Fibroblast of skin of back (primary cell): ENCODE measurements at regions not wholly inside any gene's neighbourhood (a gene's known extent, or its start where the extent isn't known, plus 50 kb on each side); places are given as distances from the start of the nearest gene placed in this dataset.
"Not testable (repeated sequence)": the region's sequence is repeated elsewhere in the genome, so short reads cannot be mapped to it uniquely, and the experiment has no call there.

ENCODE experiments used
- DNase-seq: peaks from one replicate; pipeline ENCODE4 v3.0.0-alpha.2; 2013

DNA sequence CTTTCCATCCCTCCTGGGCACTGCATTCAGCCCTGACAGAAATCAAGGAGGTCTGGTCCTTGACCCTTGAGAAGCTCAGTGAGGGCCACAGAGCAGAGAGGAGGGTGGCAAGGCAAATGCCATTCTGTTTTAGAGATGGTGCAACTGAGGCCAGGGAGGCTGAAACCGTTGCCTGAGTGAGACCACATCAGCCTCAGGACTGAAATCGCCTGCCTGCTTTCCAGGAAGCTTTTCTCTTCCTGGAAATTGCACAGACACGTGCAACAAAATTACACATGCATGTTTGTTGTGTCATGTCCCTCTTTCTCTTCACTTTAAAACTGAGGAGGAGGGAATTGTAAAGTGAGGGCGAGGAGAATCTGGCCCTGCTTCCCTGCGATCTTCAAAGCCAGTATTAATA is 113.7 kb upstream of the PDE10A start:
- no peak for DNase-seq

DNA sequence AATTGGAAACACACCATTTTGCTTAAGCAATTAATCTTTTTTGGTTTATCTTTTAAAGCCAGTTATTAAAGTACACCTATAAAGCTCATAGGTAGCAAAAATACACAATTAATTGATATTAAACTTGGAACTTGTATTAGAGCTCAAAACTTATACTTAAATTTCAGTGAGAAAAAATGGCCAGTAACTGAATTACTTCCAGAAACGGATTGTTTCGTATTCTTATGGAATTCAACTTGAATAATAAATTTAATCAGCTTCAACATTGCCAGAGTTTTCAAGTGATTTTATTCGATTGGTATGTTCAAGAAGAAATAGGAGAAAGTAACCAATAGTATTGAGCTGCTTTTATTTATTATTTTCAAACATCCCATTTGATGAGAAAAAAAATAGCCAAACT is 112.7 kb upstream of the PDE10A start:
- no peak for DNase-seq

DNA sequence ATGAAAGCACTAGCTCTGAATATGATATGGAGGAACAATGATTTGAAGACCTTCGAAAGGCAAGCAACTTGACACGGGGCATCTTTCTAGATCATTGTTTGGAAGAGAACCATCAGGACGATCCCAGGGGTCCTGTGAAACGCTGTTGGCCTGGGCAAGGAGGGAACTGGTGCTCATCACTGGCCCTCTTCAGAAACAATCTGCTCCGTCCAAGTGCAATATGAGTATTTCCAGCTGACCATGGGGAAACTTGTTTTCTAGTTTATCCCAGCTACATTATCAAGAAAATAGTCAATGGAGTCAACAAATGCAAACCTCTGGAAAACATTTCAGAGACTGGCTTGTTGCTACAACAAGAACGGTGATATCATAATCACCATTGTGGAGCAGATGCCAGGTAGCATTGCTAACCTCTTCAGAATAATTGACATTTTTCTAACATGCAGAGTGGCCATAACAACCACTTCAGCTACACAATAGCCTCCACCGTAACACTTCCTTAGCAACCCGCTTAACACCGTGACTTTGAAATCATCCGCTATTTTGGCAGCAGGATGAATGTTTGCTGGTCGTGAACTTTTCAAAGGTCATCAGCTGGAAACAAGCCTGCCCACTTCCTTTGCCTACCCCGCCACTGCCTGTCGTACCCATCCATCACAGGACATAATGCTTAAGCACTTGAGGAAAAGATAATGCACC is 112.0 kb upstream of the PDE10A start:
- no peak for DNase-seq

DNA sequence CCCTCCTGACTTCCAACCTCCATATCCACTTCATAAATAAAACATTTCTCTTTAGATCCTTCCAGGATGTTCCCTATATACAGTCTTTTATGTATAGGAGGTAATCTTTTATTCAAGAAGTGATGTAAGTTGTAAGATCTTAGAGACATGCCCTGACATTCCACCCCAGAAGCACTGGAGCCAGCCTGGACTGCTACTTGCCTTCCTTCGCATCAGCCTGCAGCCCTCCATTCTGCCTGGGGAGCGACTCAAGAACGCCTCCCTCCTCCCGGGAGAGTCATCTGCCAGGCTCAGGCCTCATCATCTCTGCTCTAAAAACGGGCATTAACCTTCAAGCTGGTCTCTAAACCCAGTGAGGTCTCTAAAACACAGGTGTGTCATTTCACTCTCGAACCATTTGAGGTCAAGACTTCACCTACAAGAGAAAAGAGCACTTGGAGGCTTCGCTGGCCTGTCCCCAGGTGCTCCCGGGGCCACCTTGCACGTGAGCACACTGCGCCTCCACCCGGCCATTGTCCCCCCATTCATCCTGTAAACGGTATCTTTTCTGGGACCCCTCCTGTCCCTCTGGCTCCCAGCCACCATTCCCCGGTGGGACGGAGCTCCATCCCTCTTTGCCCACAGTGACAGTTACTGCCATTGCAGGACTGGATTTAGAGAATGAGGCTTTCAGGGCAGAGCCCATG is 107.5 kb upstream of the PDE10A start:
- DNase-seq, result no peak

DNA sequence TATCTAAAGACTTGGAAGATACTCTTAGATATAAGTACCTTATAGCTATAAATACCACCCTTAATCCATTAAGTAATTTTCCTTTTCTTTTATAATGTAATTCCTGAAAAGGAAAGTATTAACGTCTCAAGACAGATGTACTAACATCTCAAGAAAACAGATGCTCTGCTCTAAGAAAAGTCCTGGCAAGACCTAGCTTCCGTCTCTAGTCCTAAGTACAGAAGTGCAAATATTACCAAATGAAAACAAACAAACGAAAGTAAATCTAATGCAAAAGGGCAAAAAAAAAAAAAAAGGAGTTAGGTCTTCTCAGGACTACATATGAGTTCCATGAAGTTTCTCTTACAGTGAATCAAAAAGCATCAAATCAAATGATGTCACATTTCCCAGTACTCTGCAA is 106.8 kb upstream of the PDE10A start:
- no peak for DNase-seq

DNA sequence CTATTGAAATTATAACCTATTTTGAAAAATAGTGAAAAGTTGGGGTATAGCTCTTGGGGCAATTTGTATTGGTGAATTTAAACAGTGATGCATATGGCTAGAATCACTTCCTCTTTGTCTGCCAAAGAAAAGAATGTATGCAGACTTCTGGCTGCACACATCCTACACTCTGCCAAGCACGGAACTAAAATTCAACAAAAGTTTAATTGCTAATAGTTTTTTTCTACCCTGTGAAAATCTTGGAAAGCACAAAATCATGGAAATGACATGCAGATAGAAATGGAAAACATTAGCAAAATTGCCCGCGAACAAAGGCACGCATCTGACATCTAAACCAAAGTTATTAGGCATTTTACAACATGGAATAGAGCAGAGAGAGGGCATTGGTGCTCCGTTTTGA is 106.4 kb upstream of the PDE10A start:
- DNase-seq, result no peak

DNA sequence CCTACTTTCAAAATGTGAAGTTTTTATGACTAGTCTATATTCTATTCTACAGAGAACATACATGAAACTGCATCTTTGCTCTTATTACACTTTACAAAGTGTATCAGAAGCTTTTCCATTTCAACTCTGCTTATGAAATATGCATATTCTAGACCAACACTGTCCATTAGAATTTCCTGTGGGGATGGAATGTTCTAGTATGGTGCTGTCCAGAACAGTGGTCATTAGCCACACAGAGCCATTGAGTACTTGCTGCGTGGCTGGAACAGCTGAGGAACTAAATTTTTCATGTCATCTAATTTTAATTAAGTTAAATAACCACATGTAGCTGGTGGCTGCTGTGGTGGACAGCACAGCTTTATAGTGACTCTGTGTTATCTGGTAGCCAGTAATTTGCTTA is 105.9 kb upstream of the PDE10A start:
- no peak for DNase-seq

DNA sequence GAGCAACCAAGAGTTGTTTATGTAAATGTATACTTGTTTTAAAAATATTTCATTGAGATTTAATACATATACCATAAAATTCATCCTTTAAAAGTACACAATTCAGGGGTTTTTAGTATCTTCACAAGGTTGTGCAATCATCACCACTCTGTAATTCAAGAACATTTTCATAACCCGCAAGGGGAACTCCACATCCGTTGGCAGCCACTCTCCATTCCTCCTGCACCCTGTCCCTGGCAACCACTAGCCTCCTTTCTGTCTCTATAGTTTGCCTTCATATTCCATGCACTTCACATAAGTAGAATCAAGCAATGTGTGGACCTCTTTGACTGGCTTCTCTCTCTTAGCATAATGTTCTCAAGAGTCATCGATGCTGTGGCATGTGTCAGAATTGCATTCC is 104.2 kb upstream of the PDE10A start:
- no peak for DNase-seq

DNA sequence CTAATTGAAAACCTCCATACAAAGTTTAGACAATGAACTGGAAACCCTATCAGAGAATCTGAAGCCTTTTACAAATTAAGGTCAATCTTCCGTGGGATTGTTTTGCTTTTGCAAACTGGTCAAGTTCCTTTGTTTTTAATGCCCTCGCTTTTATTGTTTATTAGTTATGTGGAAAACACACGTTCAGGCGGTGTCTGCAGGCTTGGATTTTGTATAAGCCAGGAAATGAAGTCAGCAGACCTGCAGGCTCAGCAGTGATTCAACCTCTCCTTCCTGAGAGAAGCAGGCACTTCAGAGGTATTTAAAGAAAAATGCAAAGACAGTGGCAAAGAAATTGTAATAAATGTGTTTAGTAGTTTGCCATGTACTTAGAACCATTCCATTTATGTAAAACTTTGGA is 103.4 kb upstream of the PDE10A start:
- no peak for DNase-seq

DNA sequence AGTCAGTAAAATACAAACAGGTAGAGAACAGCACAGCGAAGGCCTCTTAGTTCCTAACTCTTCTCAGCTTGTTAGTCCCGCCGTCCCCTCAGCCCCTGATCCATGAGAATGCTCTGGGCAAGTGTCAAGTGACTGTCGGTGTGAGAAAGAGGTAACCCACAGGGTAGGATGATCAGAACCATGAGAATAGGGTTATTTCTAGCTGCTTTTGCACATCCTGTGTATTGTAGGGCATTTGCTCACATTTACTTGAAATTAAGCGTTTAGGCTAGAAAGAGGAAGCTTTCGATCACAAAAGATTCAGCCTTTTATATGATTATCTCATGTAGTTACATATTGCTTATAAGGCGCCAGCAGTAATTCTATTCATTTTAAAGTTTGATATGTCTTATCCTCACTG is 103.0 kb upstream of the PDE10A start:
- no peak for DNase-seq

DNA sequence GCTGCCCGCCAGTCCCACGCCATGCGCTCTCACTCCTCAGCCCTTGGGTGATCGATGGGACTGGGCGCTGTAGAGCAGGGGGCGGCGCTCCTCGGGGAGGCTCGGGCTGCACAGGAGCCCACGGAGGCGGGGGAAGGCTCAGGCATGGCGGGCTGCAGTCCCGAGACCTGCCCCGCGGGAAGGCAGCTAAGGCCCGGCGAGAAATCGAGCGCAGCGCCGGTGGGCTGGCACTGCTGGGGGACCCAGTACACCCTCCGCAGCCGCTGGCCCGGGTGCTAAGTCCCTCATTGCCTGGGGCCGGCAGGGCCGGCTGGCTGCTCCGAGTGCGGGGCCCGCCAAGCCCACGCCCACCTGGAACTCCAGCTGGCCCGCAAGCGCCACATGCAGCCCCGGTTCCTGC is 102.2 kb upstream of the PDE10A start:
- not testable (repeated sequence) for DNase-seq

DNA sequence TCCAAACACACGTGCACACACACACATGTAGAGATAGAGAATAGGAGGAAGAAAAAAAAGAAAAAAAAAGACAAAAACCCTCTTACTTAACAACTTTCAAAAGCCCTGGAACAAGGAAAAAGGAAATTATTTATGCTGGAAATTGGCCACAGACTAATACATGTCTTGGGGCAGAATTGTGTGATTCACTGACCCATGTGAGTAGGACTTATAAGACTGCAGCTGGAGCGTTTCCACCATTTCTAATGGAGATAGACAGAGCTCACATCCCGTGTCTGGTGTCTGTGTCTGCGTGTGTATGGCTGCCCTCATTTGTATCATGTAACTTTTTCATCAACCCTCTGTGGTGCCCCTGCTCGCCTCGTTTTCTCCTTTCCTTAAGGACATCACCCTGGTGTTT is 99.8 kb upstream of the PDE10A start:
- no peak for DNase-seq

DNA sequence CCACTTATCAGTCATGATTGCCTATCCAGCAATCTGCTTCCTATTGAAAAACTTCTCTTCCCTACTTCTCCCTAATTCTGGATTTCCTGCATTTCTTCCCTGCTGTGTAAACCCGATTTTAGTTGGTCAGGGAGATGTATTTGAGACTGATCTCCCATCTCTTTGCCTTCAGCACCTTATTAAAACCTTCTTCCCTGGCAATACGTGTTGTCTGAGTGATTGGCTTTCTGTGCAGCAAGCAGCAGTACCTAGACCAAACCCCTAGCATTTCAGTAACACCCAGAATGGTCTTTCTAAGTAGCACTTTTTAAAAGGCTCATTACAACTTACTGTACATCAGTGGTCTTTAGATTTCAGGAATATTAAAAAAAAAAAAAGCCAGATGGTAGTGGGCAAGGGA is 99.1 kb upstream of the PDE10A start:
- DNase-seq, result no peak

DNA sequence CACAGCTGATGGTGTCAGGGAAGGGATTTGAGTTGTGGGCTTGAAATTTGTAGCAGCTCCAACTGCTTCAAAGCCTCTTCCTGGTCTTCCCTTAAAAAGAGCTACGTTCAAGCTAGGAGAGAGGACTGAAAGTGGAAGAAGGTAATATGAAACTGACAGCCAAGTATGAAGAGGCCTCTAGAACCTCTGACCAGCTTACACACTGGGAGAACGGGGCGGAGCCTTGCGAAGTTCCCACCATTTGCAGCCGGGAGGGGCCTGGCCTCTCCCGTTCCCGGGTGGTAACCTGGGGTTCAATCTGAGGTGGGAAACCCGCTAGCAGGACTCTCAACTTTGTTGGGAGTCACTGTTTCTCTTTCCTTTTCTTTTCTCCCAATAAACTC is 97.8 kb upstream of the PDE10A start:
- DNase-seq, result no peak

DNA sequence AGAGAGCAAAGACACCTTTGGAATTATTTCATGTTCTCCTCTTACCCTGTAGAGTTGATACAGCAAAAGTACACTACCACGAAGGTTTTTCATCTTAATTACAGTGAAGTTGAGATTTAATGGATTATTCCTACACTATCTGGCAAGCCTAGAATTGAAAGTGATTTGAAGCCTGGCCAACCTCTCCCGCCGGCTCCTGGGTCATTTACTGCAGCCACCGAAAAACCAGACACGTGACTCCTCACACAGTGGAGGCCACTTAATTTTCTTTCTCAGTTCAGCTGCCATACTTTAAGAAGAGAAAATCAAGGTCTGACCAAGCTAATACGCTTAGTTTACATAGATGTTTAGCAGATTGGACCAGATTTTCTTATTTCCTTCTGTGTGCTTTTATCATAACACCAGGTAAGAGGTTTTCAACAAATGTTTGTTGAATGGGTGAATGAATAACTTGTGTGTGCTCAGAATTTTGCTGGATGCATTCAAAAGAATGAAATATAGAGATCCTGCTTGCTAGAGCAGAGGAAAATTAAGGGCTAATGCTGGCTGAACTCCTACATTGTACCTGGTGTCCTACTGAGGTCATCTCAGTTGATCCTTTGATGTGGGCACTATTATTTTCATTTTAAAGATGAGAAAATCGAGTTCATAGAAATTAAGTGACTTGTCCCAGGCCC is 97.2 kb upstream of the PDE10A start:
- DNase-seq, result no peak

DNA sequence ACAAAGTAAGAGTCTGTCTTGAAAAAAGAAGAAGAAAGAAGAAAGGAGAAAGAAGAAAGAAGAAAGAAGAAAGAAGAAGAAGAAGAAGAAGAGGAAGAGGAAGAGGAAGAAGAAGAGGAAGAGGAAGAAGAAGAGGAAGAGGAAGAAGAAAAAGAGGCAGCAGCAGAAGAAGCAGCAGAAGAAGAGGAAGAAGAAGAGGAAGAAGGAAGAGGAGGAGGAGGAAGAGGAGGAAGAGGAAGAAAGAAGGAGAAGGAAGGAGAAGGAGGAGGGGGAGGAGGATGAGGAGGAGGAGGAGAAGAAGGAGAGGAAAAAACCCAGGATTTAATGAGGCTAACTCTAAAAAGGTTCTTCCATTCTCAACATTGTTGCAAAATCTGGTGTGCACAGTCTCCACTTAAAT is 95.4 kb upstream of the PDE10A start:
- no peak for DNase-seq

DNA sequence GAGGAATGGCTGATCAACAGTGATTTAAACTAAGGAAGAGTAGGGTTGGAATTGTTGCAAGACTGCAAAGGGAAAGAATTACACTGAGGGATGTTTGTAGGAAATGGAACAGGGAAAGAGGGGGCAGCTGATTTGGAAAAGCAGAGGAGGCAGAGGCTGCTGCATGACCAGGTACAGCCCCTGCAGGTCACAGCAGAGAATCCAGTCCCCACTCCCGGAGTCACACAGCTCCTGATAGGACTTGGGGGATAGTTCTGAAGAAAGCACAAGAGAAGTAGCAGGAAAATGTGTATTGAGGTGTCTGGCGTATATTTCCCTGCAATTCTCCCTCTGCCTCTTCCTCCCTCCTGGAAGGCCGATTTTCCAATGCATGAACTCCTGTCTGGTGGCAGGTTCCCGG is 92.5 kb upstream of the PDE10A start:
- no peak for DNase-seq

DNA sequence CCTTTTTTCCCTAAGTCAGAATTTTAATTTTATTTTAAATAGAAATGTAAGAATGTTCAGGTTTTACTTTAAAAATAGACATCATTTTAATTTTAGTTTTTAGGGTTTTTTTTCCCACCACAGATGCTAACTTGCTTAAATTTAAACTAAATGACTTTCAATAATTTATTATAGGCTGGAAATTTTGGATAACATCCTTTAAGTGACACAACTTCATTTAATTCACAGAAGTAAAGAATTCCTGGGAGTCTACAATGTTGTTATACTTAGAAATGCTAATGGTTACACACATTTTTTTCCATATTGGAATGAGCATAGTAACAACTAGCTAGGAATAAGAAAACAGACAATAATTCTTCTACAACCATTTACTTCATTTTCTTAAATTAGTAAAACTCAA is 90.5 kb upstream of the PDE10A start:
- no peak for DNase-seq

DNA sequence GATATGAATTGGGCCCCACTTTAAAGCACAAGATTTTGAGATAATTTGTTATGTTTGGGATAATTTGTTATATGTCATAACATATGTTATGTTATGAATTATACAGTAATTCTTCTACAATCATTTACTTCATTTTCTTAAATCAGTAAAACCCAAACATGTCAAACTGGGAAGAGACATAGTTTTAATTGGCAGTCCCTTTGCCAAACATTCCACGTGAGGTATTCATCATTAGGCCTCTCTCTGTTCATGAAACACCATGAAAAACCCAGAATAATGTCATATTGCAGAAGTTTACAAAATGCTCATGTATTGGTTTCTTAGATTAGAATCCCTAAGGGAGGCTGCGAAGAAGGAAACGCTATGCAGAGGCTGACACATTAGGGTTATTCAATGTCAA is 89.4 kb upstream of the PDE10A start:
- no peak for DNase-seq

DNA sequence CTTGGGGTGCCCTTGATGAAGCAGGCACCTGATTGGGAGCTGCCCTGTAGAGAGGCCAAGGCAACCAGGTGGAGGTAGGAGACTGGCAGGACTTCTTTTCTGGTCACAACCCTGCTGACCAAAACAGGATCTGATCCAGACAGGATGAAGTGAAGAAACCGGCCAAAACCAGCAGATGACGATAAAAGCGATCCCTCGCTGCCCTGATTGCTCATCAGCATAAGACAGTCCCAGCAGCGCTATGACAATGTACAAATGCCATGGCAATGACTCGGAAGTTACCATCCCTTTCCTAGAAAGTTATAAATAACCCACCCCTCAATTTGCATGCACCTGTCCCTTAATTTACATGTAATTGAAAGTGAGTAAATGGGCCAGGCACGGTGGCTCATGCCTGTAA is 88.4 kb upstream of the PDE10A start:
- no peak for DNase-seq

DNA sequence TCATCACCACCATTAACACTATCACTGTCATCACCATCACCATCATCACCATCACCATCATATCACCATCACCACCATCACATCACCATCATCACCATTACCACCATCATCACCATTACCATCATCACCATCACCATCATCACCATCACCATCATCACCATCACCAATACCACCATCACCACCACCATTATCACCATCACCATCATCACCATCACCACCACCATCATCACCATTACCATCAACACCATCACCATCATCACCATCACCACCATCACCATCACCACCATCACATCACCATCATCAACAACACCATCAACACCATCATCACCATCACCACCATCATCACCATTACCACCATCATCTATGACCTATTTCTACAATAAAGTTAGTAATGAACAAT is 86.1 kb upstream of the PDE10A start:
- DNase-seq, result no peak

DNA sequence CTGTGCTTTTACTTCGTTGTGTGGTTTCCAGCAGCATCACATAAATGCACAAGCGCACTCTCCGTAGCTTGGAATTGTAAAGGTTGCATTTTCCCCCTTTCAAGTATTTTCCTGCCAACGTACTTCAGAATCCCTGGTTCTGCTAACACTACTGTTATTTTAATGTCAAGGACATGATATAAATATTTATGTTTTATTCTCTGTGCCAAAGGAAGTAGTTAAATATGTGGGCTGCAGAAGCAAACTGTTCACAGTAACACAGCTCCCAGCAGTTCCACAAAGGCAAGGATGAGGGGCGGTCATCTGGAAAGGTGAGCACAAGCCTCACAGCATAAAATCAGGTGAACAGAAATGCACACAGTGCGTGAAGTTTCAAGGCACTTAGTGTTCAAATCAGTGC is 85.3 kb upstream of the PDE10A start:
- no peak for DNase-seq

DNA sequence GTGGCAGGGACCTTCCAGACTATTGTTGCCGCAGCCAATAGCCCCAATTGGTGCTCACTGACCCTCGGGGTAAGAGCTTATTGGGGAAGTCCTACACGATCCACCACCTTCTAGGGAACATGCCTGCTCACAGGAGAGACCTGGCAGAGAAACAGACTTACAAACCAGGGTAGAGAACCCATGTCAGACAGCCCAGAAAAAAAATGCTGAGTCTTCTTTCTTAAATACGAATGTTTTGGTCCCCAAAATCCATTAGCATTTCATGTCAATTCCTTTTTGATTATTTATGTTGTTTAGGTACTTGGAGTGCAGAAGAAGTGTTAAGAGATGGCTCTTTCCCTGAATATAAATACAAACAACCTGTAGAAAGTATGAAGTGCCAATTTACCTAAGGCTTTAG is 84.9 kb upstream of the PDE10A start:
- DNase-seq, result no peak

DNA sequence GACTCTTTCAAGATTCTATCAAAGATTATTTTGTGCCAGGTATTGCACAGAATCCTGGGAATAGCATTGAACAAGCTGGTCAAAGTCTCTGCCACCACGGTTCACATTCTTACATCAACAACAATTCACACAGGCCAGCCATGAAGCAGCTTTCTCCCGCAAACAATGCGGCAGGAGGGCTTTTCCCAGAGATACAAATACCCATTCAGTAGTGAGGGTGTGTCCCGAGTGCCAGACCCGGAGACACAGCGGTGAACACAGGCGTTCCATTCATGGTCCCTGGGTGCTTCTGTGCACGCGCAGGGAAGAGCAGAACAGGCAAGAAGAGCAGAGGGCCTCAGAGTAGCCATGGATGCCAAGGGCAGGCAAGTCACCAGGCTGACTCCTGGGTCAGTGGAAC is 83.3 kb upstream of the PDE10A start:
- DNase-seq, result no peak
